AG04450 (cell line): ENCODE measurements at regions not wholly inside any gene's neighbourhood (a gene's known extent, or its start where the extent isn't known, plus 50 kb on each side); places are given as distances from the start of the nearest gene placed in this dataset.

Source experiments
- CTCF ChIA-PET: fragments of 300-600, 350-600 bp; formaldehyde crosslinking; extraction: SDS; loops from one replicate; lab custom pipeline; 2022; ENCODE audit warnings: antibody characterized with exemption, inconsistent platforms; lab: Charles Lee
- POLR2A ChIA-PET: fragments of 350-600 bp; formaldehyde crosslinking; extraction: SDS; loops from one replicate; lab custom pipeline; 2021; ENCODE audit warnings: antibody characterized with exemption, inconsistent platforms; lab: Yijun Ruan, JAX
- DNase-seq: peaks from one replicate; pipeline ENCODE4 v3.0.0-alpha.2; 2011; ENCODE audit warnings: low read depth, low spot score
- H3K27ac ChIP-seq: one replicate; pipeline ENCODE4 v1.5.1; 2012; ENCODE audit warnings: low read depth, low read length, control low read depth
- H3K27me3 ChIP-seq: one replicate; pipeline ENCODE4 v1.6.0; 2012; ENCODE audit warnings: low read length; ENCODE audit not compliant: control insufficient read depth, insufficient read depth
- H3K4me3 ChIP-seq: 2 replicates; pipeline ENCODE4 v1.5.1; 2011; ENCODE audit warnings: mild to moderate bottlenecking, low read depth, low read length, control low read depth
- H3K9me3 ChIP-seq: 2 replicates; pipeline ENCODE4 v1.5.1; 2012; ENCODE audit warnings: low read length; ENCODE audit not compliant: control insufficient read depth, insufficient read depth
- TF ChIP-seq, protein P1 (sequence below): IDR thresholded peaks from 2 replicates; pipeline ENCODE4 v1.5.1; 2011; ENCODE audit warnings: low read depth, low read length, control low read depth, inconsistent platforms

DNA sequence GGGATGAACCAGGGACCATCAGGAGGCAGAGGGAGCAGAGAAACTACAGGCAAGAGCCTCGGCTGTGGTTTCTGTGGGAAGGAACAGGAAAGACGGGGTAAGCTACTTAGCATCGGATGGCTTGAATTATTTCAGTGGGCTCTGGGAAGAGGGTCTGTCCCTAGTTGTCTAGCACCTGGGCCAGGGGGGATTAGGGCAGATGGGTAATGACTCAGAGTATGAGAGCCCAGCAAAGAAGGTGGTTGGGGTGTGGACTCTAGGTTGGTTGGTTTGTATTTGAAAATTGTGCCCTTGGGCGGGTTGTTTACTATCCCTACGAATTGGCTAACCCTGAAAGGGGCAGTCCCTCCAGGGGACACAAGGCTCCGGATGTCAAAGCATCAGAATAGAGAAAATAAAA is 148.5 kb upstream of the TAB2 start:
- peaks cover 17% of the 10 kb centered on the region for H3K27me3 ChIP-seq
- ChIA-PET CTCF (no interaction called here), POLR2A (no interaction called here)
- TF ChIP-seq, protein P1, sequence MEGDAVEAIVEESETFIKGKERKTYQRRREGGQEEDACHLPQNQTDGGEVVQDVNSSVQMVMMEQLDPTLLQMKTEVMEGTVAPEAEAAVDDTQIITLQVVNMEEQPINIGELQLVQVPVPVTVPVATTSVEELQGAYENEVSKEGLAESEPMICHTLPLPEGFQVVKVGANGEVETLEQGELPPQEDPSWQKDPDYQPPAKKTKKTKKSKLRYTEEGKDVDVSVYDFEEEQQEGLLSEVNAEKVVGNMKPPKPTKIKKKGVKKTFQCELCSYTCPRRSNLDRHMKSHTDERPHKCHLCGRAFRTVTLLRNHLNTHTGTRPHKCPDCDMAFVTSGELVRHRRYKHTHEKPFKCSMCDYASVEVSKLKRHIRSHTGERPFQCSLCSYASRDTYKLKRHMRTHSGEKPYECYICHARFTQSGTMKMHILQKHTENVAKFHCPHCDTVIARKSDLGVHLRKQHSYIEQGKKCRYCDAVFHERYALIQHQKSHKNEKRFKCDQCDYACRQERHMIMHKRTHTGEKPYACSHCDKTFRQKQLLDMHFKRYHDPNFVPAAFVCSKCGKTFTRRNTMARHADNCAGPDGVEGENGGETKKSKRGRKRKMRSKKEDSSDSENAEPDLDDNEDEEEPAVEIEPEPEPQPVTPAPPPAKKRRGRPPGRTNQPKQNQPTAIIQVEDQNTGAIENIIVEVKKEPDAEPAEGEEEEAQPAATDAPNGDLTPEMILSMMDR = no peak
- H3K4me3 ChIP-seq = no peak overlapping the region
- no peaks in the 10 kb centered on the region for H3K9me3 ChIP-seq
- no peak overlapping the region for H3K27ac ChIP-seq
- no peak for DNase-seq

DNA sequence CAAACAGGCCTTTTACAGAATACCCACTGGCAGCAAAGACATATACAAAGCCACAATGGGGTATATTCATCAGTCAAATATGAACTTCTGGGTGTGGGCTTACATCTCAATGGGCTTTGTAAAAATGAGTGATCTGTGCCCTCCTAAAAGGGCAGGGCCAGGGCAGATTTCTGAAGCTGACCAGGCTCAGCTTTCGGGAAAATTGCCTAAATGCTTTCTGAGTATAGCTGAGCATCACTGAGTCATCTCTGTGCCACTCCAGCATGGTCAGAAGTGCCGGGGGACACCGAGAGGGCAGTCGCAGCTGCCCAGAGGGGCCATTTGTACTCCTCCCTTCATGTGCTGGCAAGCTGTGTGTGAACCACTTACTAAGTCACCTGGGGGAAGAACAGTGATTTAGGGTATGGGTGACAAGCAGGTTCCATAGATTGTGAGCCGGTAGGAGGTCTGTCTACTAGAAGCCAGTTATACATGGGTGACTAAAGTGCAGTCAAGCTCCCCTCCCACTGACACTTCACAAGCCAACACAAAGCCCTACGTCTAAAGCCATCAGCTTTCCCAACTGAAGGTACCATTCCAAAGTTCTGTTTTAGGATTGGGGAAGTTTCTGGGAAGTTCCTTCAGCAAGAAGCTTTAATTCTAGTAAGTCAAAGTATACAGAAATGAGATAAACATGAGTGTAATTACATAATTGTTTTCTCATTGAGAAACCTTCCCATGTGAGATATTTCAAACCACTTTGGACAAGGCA is 147.6 kb upstream of the TAB2 start:
- Histone ChIP-seq H3K4me3 (no peak overlapping the region), H3K27ac (no peak overlapping the region), H3K9me3 (no peaks in the 10 kb centered on the region), H3K27me3 (peaks cover 25% of the 10 kb centered on the region)
- TF ChIP-seq, protein P1 = no peak
- ChIA-PET POLR2A (no interaction called here), CTCF (interaction anchor here (1.3 kb wide), 1 partner anchor 141 kb away, joined by 3 read pairs; no protein-coding TSS in a partner anchor)
- DNase-seq = no peak

DNA sequence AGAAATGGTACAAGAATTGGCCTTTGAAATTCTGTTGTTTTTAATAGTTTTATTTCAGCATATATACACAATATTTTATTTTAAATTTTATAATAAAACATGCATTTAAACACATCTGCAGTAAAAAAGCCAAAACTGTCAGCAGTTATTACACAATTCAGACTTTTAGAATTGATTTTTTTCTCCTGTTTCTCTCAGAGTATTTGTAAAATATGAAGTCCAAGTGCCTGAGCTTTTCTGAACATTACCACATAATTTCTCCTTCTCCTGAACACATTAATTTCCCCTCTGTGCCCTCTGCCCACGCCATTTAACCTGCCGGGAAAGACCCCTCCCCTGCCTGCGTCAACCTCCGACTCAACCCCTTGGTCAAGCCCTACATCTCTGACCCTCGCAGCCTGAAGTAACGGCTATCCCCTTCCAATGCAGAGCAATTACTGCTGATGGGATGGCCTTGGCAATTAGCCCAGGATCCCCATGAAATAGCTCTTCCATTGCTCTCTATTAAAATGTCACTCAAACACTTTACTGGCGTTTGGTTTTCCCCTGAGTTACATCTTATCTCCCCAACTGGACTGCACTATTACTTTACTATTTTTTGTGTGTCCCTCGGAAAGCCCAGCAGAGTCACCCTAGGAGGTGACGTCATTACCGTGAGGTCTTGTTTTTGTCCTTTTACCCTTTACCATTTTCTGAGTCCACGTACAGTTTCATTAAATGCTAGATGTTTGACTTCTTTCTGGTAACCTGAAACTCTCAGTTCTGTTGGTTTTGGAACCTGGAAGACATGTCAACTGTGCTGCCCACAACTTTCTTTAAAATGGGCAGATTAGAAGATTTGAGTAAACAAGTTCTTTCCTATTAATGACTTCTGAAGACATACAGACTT is 146.7 kb upstream of the TAB2 start:
- CTCF ChIA-PET = interaction anchor here (1.3 kb wide), 1 partner anchor 142 kb away, joined by 3 read pairs; no protein-coding TSS in a partner anchor

DNA sequence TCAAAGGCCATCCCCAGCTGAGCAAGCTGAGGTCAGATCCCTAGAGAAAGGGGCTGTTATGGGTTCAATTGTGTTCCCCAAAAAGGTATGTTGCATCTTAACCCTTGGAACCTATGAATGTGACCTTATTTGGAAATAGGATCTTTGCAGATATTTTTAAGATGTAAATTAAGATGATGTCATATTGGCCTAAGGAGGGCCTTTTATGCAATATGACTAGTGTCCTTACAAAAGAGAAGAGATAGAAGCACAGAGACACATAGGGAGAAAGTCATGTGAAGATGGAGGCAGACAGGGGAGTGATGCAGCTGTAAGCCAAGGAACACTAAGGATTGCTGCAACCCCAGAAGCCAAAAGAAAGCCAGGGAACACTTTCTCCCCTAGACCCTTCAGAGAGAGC is 144.3 kb upstream of the TAB2 start:
- H3K4me3 ChIP-seq = no peak overlapping the region
- POLR2A ChIA-PET = no interaction called here
- H3K27me3 ChIP-seq = peaks cover 26% of the 10 kb centered on the region
- TF ChIP-seq, protein P1 = no peak
- no peak for DNase-seq
- H3K9me3 ChIP-seq = no peaks in the 10 kb centered on the region
- H3K27ac ChIP-seq = no peak overlapping the region
- CTCF ChIA-PET = no interaction called here

More for the DNA sequence above, 146.7 kb upstream of the TAB2 start:
- POLR2A ChIA-PET = no interaction called here
- Histone ChIP-seq H3K27me3 (peaks cover 26% of the 10 kb centered on the region), H3K9me3 (no peaks in the 10 kb centered on the region), H3K4me3 (no peak overlapping the region), H3K27ac (no peak overlapping the region)
- TF ChIP-seq, protein P1 = no peak
- DNase-seq = no peak

DNA sequence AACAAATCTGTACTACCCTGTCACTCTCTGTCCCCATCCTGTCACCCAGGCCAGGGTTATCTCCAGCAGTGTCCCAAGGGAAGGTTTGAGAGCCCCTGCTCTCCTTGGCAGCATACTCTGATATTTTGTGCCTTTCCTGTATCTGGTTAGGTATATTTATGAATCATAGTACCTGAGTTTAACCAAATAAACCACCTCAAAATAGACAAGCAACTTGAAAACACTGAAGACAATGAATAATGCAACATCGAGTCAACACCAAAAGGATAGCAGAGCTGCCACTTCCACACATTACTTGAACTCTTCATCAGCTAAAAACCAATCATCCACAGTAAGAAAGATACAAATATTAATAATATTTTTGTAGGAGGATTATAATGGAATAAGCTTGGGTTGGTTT is 142.6 kb upstream of the TAB2 start:
- ChIA-PET CTCF (no interaction called here), POLR2A (no interaction called here)
- Histone ChIP-seq H3K9me3 (no peaks in the 10 kb centered on the region), H3K4me3 (no peak overlapping the region), H3K27ac (no peak overlapping the region), H3K27me3 (peaks cover 27% of the 10 kb centered on the region)
- no peak for DNase-seq
- TF ChIP-seq, protein P1 = no peak
